CD4-positive, alpha-beta T cell treated with Interferon gamma for 1 hour (primary cell): ENCODE measurements at regions not wholly inside any gene's neighbourhood (a gene's known extent, or its start where the extent isn't known, plus 50 kb on each side); places are given as distances from the start of the nearest gene placed in this dataset.

Experiments
- DNase-seq: peaks from one replicate; pipeline ENCODE4 v3.0.0-alpha.2; 2020

DNA sequence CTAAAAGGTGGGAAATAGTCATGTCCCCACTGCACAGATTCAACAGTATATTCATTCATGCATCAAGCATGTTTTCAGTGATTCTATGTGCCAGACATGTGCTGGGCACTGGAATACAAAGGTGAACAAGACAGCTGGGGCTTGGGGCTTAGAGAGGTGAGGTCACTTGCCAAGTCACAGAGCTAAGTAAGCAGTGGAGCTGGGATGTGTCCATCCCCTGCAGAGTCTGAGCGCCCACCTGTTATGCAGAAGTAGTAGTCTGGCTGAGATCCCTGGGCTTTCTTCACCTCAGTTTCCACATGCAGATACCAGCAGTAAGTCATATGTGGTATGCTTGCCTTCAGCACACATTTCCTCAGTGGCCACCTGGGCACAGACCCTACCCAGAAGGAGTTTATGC is 263.8 kb downstream of the DHX35 start:
- DNase-seq = no peak

DNA sequence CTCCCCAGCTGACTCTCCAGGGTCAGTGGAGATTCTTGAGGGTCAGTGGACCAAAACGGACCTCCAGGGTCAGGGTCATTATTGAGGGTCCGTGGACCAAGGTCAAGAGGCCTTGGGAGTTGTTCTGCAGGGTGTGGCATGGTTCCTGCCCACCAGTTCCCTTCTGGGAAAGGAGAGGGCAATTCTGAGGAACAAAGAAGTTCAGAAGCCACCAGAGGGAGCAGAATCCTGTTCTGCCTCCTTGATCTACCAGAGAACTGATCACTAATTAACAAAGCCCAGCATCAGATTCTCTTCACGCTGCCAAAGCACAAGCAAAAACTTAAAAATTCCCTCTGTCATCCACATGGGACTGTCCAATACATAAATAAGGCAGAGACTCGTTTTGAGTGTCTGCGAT is 263.4 kb downstream of the DHX35 start:
- DNase-seq = no peak

DNA sequence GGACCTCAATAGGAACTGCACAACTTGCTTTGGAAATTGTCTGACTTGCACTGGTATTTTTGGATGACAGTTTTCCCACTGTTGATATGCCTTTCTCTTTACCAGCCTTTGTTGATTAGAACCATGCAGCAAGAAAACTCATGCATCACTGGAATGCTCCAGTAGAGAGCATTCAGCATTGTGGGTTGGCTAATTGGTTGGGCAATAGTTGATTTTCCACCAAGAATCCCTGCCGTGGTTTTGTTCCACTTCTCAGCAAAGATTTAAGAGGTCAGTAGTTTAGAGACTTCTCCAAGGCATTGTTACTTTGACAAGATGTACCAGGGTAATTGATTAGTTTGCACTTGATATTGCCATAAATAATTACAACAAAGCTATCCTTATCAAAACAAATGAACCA is 260.0 kb downstream of the DHX35 start:
- no peak for DNase-seq

DNA sequence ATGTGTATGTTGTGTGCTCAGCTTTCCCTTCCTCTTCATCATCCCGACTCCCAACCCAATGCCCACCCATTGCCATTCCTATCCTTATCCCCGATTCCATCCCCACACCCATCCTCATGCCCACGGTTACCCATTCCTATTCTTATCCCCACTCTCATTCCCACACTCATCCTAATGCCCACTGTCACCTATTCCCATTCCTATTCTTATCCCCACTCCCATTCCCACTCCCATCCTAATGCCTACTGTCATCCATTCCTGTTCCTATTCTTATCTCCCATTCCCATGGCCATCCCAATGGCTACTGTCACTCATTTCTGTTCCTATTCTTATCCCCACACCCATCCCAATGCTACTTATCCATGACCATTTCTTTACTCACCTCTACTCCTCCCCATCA is 254.1 kb downstream of the DHX35 start:
- no peak for DNase-seq

DNA sequence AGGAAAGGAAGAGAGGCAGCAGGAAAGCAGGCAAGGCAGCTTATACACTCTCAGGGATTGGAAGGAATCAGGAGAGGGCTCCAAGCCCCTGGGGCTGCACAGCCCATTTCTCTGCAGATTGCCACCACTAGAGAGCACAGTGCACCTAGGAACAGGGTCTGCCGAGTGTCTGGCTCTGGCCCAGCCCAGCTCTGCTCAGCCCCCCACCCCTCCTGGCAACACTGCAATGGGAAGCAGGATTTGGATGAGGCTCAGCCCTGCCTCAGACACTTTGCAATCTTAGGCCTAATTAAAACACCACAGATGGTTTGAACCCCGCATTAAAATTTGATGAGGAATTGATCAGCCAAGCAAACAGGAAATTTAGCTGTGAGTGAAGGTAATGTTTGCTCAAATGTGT is 252.7 kb downstream of the DHX35 start:
- no peak for DNase-seq

DNA sequence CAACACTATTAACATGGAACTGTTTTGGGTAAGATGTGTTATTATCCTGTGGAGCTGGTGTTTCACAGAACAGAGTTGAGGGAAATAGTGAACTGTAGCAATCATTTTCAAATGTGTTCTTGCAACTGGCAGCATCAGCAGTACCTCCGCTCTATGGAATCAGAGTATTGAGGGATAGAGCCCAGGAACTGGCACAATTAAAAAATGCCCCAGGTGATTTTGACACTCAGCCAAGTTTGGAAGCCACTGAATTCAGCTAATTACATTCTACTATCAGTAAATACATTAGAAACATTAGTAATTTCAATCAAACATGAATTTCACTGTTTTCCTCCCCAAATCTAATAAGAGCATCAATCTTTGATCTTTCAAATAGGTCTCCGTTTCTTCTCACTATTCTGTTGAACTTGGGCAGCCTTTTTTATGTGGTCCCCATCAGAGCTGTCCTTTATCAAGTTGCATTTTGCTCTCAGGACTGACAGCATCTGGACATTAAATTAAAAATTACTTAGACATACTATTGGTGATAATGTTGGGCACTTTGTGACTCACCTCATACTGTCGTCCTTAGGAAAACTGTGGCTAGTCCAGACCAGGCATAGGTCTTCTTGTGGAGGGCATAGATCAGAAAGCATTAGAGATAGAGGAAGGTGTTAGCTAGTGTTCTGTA is 251.5 kb downstream of the DHX35 start:
- DNase-seq = no peak

DNA sequence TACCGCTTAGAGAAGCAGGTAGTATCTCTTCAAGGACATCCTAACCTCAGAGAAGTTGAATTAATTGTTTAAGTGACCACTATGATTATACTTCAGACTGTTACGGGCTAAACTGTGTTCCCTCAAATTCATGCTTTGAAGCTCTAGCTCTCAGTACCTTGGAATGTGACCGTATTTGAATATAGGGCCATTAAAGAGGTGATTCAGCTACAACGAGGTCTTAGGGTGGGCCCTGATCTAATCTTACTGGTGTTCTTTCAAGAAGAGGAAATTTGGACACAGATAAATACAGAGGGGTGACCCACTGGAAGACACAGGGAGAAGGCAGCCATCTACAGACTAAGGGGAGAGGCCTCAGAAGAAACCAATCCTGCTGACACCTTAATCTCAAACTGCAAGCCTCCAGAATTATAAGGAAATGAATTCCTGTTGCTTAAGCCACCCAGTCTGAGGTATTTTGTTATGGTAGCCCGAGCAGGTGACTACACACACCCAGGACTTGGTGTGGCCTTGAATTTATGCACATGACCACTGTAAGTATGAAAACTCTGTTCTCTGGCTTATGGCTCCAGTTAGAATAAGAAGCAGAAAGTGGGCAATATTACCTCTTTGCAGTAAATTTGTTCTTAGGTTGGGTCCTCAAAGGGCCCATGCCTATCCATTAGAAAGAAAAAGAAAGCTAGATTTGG is 249.1 kb downstream of the DHX35 start:
- DNase-seq = no peak

DNA sequence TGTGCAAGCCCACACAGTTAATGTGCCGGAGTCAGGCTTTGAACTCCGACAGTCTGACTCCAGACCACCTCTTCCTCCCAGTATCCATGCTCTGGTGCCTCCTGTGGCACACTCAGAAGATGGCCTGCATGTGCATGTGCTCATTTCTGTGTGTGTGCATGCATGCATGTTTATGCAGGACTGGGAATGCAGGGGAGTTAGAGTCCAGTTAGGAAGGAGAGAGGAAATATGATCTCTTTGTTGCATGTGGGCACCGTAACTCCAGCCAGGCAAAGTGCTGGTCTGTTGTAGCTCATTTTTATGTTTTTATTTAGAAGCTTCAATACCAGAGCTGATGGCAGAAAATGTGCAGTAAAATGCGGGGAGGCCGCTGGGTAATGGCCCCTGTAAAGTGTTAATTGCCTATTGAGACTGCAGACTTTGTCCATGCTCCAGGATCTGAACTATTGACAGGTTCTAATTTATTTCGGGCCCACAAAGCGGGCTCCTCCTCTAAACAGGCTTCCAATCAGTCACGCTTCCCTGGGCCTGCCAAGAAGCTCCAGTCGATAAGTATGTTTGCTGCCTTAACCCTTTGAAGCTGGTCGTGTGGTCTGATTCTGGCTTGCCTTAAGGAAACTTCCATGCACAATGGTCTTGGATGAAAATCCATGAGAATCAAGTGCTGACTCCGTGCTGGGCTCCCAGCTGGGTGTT is 248.3 kb downstream of the DHX35 start:
- DNase-seq = no peak

DNA sequence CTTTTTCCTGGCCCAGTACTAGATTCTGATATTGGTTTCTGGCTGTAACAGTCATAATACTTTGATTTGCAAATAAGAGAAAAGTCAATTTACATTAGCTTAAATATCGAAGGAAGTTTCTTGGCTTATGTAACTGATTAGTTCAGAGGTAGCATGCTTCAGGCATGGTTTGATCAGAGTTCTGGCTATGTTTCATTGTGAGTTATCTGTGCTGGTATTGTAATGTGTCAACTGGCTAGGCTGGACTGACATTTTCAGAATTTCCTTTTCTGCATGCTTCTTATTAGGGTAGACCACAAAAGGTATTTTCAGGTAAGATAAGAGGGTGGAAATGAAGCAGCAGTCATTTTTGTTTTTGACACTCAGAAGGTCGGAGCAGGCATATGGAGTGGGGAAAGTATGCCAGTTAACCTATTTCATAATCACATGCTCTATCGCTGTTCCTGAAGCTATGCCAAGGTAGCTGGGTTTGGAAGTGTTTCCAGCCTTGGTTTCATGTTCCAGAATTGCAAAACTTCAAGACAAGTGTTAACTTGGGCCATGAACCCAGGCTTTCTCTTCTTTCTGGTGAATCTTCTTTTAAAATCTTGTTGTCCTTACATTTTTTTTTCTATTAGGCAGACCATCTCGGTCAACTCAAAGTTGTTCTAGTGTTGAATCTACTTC is 244.9 kb downstream of the DHX35 start:
- no peak for DNase-seq

DNA sequence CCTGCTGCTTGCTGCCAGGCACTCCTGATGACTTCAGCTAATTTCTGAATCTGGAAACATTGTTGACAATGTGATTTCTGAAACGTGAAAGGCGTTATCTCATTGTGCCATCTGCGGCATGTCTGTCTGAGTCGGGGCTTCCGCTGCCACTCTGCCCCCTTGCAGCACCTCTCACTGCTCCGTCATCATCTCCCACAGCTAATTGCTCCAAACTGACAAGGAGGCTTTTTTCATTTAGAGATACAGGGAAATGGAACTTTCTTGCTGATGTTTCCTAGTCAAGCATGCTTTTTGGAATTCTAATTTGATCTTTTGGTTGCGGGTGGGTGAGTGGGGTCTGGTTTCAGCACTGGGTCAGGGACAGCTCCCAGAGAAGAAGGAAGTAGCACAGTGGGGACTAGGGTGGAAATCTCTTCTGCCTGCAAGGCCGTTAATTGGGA is 233.5 kb downstream of the DHX35 start:
- no peak for DNase-seq

DNA sequence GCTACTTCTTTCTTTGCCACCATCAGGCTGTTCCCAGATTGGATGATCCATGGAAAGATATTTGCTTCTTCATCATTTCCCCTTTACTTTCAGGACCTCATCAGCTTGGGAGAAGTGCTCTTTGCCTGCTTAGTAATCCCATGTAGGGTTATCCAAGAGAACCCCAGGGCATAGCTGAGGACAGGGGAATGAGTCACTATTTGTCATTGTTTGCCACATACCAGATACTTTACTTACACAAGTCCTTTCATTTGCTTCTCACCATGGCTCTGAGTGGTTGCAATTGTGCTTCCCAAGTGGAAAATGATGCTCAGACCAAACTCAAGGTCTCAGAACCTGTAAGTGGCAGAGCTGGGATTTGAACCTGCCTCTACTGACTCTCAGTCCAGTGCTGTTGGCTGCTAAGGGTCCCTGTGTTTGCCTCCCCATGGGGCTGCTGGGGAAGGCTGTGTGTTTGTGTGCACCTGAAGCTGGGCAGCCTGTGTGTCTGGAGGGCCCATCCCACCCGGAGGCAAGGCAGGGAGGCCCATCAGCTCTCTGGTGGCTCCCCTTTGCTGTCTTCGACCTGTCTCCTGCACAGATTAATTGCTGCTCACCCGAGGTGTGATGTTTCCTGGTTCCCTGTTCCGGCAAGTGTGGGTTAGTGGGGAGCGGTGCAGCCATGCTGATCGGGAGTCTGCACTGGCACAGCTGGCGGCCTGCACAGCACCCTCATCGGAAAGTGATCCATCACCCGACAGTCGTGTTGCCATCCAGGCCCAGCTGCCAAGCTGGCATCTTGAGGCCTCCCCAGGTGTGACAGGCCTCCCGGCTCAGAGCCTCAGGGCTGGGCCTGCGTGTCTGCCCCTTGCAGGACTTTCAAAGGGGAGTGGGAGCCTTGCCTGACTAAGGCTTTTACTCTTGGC is 228.8 kb downstream of the DHX35 start:
- DNase-seq = no peak

DNA sequence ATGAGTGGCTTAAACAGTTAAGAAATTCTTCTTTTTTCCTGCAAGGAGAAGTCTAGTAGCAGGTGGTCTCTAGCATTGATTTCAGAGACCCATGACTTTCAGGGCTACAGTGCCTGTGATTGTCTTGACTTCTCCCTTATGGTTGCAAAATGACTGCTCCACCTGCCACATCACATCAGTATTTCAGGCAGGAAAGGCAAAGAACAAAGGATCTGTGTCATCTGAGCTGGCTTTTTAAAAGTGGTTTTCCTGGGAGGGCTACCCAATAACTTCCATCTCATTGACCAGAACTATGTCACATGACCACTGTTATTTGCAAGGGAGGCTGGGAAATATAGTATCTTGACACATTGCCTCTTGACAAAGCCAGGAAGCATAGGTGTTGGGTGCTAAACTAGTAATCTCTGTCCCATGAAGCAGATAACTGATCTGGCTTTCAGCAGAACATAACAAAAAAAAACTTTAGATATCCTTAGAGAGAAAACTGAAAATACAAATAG is 226.2 kb downstream of the DHX35 start:
- no peak for DNase-seq

DNA sequence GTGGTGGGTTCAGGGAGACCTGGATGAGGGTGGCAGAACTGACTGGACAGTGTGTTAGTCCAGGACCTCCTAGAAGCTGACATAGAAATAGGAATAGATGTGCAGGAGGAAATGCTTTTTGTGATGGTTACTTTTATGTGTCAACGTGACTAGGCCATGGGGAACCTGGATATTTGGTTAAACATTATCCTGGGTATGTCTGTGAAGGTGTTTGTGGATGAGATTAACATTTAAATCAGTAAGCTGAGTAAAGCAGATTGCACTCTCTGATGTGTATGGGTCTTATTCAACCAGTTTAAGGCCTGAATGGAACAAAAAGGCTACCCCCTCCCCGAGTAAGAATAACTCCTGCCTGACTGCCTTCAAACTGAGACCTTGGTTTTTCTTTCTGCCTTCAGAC is 219.3 kb downstream of the DHX35 start:
- no peak for DNase-seq

DNA sequence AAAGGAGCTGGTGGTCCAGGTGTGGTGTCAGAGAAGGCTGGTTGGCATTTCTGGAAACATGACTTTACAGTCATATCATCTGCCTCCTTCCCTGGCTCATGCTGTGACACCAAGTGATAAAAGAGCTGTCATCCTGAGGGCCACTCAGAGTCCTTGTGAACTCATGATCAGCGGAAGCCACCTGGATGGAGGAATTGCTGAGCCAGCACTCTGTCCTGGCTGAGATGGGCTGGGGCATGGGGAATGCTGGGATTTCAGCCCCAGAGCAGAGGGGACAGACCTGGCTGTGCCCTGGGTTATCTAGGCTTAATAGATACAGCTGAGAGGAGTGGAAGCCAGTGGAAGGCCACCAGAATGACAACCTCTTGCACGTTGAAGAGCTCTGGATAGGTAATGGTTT is 214.3 kb downstream of the DHX35 start:
- no peak for DNase-seq

DNA sequence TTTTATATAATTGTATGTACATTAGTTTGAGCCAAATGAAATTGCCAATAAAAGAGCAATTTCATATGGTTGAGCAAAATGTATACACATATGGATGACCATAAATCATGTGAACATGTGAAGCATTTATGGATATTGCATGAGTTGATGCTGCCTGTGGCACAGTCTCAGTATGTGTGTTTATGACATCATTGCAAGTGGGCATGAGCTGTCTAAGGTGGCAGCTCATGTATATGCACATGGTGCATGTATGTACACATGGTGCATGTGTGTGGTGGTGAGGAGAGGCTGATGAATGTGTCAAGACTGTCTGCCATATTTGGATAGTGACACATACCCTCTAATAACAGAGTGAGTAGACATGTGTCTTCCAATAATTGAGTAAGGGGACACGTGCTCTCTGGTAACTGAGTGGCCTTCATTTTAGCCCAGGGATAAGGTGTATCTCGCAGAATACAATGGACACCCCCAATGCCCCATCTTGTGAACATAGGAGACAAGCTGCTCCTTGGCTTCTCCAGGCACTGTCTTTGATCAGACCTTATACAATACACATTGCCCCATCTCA is 208.8 kb downstream of the DHX35 start:
- DNase-seq = no peak

DNA sequence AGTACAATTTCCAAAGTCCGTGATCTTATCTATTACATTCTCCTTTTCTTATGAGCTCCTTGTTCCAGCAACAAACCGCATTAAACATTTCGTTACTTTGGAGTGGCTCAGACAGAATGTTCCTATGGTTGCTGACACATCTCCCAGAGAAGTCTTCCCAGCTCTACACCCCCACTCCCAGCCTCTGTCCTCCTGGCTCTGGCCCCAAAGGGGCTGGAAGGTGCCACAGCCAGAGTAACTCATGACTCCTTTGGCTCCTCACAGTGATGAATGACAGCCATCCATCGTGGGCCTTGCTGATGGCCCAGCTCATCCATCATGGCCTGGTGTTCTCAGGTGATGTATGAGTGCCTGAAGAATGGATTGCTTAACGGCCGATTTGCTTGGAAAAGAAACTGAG is 203.0 kb downstream of the DHX35 start:
- DNase-seq = no peak

DNA sequence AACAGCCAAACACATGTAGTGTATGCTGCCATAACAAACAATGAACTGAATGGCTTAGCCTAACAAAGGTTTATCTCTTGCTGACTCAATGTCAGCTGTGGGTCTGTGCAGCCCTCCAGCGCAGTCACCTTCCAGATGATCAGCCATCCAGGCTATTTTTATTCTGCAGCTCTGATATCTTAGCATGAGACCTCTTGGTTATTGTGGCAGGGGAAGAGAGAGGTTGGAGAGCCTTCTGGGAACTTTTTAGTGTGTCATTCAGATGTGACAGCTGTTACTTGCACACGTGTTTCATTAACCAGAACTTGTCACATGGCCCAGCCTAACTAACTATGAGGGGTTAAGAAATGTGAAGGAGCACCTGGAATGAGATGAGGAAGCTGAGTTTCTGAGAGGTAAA is 202.5 kb downstream of the DHX35 start:
- DNase-seq = no peak

DNA sequence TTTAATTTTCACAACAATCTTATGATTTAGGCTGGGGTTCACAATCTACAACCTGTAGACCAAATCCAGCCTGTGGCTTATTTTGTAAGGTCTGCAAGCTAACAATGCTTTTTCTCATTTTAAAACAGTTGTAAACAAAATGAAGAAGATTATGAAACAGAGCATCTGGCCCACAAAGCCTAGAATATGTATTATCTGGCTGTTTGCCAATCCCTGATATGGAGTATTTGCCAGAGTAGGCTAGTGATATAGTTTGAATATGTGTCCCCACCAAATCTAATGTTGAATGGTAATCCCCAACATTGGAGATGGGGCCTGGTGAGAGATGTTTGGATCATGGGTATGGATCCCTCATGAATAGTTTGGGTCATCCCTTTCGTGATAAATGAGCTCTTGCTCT is 201.8 kb downstream of the DHX35 start:
- no peak for DNase-seq

DNA sequence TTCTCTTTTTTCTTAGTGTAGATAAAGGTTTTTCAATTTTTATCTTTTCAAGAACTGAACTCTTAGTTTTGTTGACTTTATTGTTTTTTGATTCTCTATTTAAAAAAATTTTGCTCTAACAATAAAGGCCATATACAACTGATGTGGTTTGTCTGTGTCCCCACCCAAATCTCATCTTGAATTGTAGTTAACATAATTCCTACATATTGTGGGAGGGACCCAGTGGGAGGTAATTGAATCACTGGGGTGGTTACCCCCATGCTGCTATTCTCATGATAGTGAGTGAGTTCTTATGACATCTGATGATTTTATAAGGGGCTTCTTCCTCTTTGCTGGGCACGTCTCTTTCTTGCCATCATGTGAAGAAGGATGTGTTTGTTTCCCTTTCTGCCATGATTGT is 199.8 kb downstream of the DHX35 start:
- no peak for DNase-seq

DNA sequence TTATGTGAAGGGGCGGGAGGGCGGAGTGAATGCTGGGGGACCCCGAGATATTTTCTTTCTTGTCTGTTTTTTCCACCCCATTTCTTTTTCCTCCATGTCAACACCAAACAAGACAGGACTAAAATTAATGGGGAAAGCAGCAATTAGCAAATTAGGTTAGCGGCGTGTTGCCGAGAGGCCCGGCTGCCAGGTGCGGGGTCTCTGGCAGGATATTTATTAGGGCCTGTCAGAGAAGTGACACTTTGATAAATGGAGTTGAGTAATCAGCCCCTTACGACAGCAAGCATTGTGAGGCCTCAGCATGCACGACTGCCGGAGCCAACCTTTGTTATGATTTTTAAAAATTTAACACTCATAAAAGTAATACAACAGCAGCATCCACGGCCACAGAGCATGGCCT is 193.8 kb downstream of the DHX35 start:
- no peak for DNase-seq

DNA sequence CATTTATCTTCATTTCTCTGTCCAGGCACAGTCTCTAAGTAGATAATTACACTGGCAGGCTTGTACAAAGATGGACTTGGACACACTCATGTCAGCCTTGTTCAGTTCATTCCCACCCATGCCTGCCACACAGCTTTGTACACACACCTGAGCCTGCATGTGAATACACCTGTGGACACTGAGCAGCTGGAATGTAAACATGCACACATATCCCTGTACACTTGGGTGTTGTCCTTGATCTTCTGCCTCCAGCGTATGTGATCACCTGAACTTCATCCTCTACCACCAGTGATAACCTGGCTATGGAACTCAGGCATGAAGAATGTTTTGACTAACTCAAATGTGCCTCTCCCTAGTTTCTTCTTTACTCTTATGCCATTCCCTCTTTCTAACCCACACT is 190.6 kb downstream of the DHX35 start:
- no peak for DNase-seq

DNA sequence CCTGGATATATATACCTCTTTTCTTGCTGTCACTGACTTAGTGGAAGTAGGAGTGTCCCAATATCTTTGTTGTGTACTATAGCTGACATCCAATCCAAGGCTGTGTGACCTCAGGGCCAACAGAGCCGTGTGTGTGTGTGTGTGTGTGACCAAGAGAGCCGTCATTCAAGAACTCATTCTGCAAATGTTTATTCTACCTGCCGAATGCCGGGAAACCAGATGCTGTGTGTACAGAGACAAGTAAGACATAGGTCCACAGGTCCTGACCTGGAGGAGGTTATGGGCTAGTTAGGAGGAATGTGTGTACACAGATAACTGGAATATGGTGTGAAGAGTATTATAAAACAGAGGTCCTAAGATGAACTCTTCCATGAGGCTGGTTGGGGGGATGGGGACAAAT is 190.0 kb downstream of the DHX35 start:
- no peak for DNase-seq
